Kidney (tissue), 13 donors: ENCODE measurements at regions not wholly inside any gene's neighbourhood (a gene's known extent, or its start where the extent isn't known, plus 50 kb on each side); places are given as distances from the start of the nearest gene placed in this dataset.

Experiments used
- DNase-seq, 5 donors: peaks; one replicate each; pipeline ENCODE4 v3.0.0-alpha.2; 2013 to 2020
- FAIRE-seq: peaks from 2 replicates; lab custom pipeline; 2012; peaks lifted over from hg19 to GRCh38; lab: Jason Lieb, UNC
- H3K27ac ChIP-seq, 2 donors: one replicate each; pipeline ENCODE4 v1.7.0; 2013; ENCODE audit warnings: low read depth in 2 of 2, low read length in 2 of 2, inconsistent platforms in 1 of 2
- H3K27me3 ChIP-seq: one replicate; pipeline ENCODE4 v1.7.1; 2013; ENCODE audit warnings: low read length, inconsistent platforms; ENCODE audit not compliant: control insufficient read depth, insufficient read depth
- H3K36me3 ChIP-seq, 3 donors: one replicate each; pipeline versions ENCODE4 v1.7.0 to v1.7.1; 2013; ENCODE audit warnings: low read length in 3 of 3, control low read depth in 1 of 3, inconsistent platforms in 1 of 3; ENCODE audit not compliant: insufficient read depth in 3 of 3, control insufficient read depth in 2 of 3
- H3K4me1 ChIP-seq, 3 donors: one replicate each; pipeline versions ENCODE4 v1.7.0 to v1.7.1; 2013; ENCODE audit warnings: low read length in 3 of 3, inconsistent platforms in 1 of 3, low read depth in 1 of 3; ENCODE audit not compliant: control insufficient read depth in 2 of 3, insufficient read depth in 2 of 3
- H3K4me3 ChIP-seq, 3 donors: one replicate each; pipeline versions ENCODE4 v1.7.0 to v1.8.1; 2013; ENCODE audit warnings: low read length in 3 of 3, control low read depth in 1 of 3, inconsistent platforms in 1 of 3
- H3K9ac ChIP-seq, 3 donors: one replicate each; pipeline versions ENCODE4 v1.7.0 to v1.7.1; 2013; ENCODE audit warnings: low read length in 3 of 3, control low read depth in 1 of 3, inconsistent platforms in 1 of 3
- H3K9me3 ChIP-seq, 3 donors: one replicate each; pipeline versions ENCODE4 v1.7.0 to v1.7.1; 2013; ENCODE audit warnings: low read length in 3 of 3, control low read depth in 1 of 3, inconsistent platforms in 1 of 3; ENCODE audit not compliant: control insufficient read depth in 2 of 3, insufficient read depth in 1 of 3
- intact Hi-C: fragments of 100-400 bp; cut with DNase I; formaldehyde crosslinking; loops from one replicate; pipeline ENCODE4 v1.11.1; 2022
- TF ChIP-seq, protein P1 (sequence below): IDR thresholded peaks from 3 replicates; pipeline ENCODE4 v1.5.1; 2012; ENCODE audit warnings: mild to moderate bottlenecking, moderate library complexity, borderline replicate concordance; ENCODE audit not compliant: insufficient read depth; ENCODE audit errors: extremely low read depth
- donor health status: control.
- donor health status: control.
- donor health status: control.
- donor health status: control.
- donor health status: control.
- donor health status: DM: yes; HTN: yes; CAD: no.
- donor health status: Normal renal cell carcinoma (clear cell type).

DNA sequence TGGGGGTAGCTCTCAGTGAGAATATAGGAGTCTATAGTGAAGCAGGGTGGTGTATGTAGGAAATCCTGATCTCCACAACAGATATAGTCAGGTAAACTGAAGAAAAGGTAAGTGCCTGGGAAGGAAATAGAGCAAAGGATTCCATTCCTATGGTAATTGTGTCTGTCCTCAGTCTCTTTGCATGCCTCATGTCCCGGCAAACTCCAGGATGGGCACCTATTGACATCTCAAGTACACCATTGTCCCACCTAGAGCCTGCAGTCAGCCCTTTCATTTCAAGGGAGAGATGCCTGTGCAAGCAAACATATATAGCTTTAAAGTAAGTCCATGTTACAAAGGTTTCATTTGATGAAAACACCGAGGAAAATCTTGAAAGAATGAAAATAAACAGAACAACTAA lies 257.7 kb upstream of the AZI2 start:
- H3K27ac ChIP-seq = no peak overlapping the region
- intact Hi-C loops = no loop called here
- no peaks in the 10 kb centered on the region for H3K9me3 ChIP-seq
- H3K4me3 ChIP-seq = no peak overlapping the region
- TF ChIP-seq, protein P1, sequence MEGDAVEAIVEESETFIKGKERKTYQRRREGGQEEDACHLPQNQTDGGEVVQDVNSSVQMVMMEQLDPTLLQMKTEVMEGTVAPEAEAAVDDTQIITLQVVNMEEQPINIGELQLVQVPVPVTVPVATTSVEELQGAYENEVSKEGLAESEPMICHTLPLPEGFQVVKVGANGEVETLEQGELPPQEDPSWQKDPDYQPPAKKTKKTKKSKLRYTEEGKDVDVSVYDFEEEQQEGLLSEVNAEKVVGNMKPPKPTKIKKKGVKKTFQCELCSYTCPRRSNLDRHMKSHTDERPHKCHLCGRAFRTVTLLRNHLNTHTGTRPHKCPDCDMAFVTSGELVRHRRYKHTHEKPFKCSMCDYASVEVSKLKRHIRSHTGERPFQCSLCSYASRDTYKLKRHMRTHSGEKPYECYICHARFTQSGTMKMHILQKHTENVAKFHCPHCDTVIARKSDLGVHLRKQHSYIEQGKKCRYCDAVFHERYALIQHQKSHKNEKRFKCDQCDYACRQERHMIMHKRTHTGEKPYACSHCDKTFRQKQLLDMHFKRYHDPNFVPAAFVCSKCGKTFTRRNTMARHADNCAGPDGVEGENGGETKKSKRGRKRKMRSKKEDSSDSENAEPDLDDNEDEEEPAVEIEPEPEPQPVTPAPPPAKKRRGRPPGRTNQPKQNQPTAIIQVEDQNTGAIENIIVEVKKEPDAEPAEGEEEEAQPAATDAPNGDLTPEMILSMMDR = no peak
- H3K27me3 ChIP-seq = no peaks in the 10 kb centered on the region
- FAIRE-seq (no peak), DNase-seq (no peak)
- no peak overlapping the region for H3K9ac ChIP-seq
- H3K36me3 ChIP-seq = no peaks in the 10 kb centered on the region
- no peaks in the 10 kb centered on the region for H3K4me1 ChIP-seq

DNA sequence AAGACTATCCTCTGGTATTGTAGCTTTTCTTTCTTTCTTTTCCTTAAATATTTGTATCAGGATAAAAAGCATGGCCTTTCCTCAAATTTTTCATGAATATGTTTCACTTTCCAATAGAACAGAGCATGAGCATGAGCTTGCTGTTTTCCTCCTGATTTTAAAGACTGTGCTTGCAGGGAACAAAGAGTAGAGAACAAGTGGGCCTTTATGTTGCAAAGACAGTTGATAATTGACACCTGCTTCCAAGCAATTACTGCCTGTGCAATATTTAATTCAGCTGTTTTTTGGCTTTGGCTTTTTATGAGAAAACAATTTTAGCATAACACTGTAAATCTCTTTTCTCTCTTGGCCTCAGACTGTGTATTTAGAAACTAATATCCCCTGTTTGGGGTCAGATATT lies 263.6 kb upstream of the AZI2 start:
- no peak for FAIRE-seq
- no peak overlapping the region for H3K27ac ChIP-seq
- intact Hi-C loops = no loop called here

DNA sequence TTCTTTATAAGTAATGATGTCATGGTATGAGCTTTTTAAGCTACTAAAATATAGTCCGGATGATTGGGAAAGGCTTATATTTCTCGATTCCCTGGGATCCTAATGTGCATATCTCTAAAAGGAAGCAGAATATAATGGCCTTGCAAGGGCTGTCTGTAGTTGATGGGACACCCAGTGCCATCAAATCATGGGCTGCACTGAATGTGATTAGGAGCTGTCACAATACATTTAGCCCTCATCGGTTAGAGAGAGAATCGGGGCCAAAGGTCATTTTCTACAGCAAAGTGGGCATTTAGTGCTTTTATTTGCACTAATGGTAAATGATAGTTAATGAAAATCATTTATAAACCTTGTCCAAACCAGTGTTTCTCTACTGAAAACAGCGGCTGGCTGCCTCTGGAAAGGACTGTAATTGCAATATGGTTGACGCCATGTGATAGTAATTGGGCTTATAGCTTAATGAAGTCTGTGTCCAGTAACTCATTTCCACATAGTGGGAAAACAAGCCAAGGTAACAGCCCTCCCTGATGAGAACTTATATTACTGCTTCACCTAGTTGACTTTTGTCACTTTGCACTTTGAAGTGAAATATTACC lies 265.0 kb upstream of the AZI2 start:
- H3K27ac ChIP-seq = no peak overlapping the region
- H3K36me3 ChIP-seq = no peaks in the 10 kb centered on the region
- TF ChIP-seq, protein P1 = no peak
- no peak overlapping the region for H3K4me3 ChIP-seq
- DNase-seq (peak in 2 of 5 donors; percentile 12 to 20), FAIRE-seq (no peak)
- no peaks in the 10 kb centered on the region for H3K9me3 ChIP-seq
- H3K27me3 ChIP-seq = no peaks in the 10 kb centered on the region
- intact Hi-C loops = no loop called here
- no peak overlapping the region for H3K9ac ChIP-seq
- no peaks in the 10 kb centered on the region for H3K4me1 ChIP-seq

More for the DNA sequence above, 263.6 kb upstream of the AZI2 start:
- H3K9ac ChIP-seq = no peak overlapping the region
- H3K4me3 ChIP-seq = no peak overlapping the region
- H3K9me3 ChIP-seq = no peaks in the 10 kb centered on the region
- no peaks in the 10 kb centered on the region for H3K4me1 ChIP-seq
- DNase-seq = peak in 1 of 5 donors; percentile 14
- TF ChIP-seq, protein P1 = no peak
- no peaks in the 10 kb centered on the region for H3K36me3 ChIP-seq
- no peaks in the 10 kb centered on the region for H3K27me3 ChIP-seq

DNA sequence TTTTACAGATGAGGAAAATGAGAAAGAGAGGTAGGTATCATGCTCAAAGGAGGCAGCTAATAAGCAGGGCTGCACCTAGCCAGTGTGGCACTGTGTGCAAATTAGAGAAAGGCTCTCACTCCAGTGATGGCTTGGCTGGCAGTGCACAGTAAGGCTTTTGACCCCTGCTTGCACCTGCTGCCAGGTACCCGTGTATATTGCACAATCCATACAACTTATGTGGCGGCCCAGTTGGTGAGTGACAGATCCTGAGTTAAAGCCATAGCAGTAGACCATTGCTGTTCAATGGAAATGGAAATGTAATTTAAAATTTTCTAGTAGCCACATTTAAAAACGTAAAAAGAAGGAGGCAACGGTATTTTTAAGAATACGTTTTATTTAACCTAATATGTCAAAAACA lies 266.4 kb upstream of the AZI2 start:
- no peaks in the 10 kb centered on the region for H3K36me3 ChIP-seq
- no peak overlapping the region for H3K4me3 ChIP-seq
- no peaks in the 10 kb centered on the region for H3K9me3 ChIP-seq
- no peak overlapping the region for H3K9ac ChIP-seq
- FAIRE-seq (no peak), DNase-seq (no peak)
- no peak overlapping the region for H3K27ac ChIP-seq
- no peaks in the 10 kb centered on the region for H3K27me3 ChIP-seq
- TF ChIP-seq, protein P1 = no peak
- intact Hi-C loops = no loop called here
- no peaks in the 10 kb centered on the region for H3K4me1 ChIP-seq
